ENCODE measurements at regions not wholly inside any gene's neighbourhood (a gene's known extent, or its start where the extent isn't known, plus 50 kb on each side); places are given as distances from the start of the nearest gene placed in this dataset.

DNA sequence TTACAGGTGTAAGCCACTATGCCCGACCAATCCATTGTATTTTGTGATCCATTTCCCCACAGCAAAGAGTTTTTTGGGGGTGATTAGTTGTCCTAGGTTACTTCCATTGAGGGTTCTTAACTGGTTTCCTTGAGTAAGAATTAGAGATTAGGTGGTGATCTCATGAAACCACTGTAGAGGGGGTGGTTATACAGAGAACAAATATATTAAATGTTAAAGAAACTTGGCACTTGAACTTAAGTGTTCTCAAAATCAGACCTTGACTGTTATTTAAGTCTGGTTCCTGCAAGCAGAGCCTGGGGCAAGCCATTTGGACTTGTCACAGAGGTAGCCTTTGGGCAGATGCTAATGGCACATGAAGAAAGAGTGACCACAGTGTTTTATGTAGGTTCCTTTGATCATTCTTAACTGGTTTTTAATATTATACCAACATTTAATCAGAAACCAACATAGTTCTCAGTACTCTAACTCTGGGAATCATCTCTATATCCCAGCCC, 288.5 kb downstream of the SOX4 start:
- no peak for DNase-seq (ENCODE audit: low read depth)
- TF ChIP-seq, protein P1, sequence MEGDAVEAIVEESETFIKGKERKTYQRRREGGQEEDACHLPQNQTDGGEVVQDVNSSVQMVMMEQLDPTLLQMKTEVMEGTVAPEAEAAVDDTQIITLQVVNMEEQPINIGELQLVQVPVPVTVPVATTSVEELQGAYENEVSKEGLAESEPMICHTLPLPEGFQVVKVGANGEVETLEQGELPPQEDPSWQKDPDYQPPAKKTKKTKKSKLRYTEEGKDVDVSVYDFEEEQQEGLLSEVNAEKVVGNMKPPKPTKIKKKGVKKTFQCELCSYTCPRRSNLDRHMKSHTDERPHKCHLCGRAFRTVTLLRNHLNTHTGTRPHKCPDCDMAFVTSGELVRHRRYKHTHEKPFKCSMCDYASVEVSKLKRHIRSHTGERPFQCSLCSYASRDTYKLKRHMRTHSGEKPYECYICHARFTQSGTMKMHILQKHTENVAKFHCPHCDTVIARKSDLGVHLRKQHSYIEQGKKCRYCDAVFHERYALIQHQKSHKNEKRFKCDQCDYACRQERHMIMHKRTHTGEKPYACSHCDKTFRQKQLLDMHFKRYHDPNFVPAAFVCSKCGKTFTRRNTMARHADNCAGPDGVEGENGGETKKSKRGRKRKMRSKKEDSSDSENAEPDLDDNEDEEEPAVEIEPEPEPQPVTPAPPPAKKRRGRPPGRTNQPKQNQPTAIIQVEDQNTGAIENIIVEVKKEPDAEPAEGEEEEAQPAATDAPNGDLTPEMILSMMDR (conservative IDR thresholded peaks at IDR 0.05; ENCODE audit: low read depth, low read length) = no peak
- H3K4me3 ChIP-seq (ENCODE audit: low read depth, low read length) = no peak overlapping the region

DNA sequence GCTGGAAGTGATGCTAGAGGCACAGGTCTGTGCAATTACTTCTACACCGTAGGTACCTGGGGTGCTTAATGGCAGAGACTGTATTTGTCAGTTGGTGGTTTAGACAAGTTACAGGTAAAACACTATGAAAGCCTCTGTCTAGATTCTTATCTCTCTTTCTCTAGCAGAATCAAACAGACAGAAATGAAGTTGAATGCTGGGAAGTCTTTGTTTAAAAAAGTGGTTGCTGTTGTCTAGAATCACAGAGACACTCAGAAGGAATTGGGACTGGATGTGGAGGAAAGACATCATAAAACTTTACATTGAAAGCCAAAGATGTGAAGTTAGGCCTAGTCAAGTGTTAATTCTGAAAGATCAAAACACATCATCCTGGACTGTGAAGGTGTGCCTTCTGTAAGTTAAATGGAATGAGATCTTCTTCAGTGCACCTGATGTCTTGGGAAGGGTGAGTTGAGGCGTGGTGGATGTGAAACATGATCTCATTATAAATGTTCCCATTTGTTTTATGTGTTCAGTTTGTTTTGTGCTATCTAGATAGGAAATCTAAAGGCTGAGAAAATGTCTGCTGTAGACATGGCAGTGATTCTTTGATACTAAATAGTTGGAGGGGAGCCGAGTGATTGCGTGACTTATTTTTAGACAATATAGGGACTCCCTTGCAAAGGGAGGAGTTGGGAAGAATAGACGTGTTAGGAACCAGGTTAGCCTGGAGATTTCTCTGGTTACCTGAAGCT, 290.2 kb downstream of the SOX4 start:
- no peak overlapping the region for H3K4me3 ChIP-seq (ENCODE audit: low read depth, low read length)
- TF ChIP-seq, protein P1 (conservative IDR thresholded peaks at IDR 0.05; ENCODE audit: low read depth, low read length) = no peak
- DNase-seq (ENCODE audit: low read depth) = no peak

DNA sequence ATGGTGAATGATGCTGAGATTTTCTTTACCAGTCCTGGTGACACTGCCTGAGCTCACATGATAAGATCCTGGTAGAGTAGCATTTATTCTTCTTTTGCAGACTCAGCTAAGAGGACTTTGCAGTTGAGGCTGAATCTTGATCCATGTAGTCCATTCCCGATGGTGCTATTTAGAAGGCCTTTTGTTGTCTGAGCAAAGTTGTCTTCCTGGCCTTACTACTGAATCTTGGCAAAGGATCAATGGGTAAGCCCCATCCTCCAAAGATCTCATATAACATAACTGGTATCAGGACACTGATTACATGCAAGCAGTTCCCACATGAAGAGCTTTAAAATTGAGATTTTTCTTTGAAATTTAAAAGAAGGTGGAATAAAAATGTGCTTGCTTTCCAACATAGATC, 291.6 kb downstream of the SOX4 start:
- no peak for DNase-seq (ENCODE audit: low read depth)
- H3K4me3 ChIP-seq (ENCODE audit: low read depth, low read length) = peak overlapping the region; percentile 49
- TF ChIP-seq, protein P1 (conservative IDR thresholded peaks at IDR 0.05; ENCODE audit: low read depth, low read length) = no peak

DNA sequence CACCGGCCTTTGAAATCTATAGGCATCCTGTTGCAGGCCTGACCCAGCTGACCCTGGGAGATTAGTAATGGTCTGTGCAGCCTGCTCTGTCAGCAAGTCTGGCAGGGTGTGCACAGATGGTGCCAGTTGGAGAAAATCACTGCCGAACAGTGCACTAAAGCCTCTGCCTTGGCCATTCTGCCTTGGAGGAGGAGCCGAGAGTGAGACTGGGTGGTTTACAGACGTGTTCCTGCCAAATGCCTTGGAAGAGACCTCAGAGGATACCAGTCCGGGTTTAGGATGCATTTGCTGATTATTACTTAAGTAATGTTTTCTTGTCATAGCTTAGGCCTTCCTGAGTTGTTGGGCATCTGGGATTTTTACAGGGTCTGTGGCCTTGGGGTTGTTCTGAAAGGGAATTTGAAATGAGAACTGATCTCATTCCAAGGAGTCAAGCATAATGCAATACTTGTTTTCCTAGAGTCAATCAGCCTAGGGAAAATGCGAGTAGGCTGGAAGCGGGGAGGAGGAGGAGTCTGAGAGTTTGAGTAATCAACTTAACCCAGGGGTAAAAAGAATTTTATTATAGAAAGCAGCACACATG, 292.1 kb downstream of the SOX4 start:
- DNase-seq (ENCODE audit: low read depth) = peak; percentile 98
- H3K4me3 ChIP-seq (ENCODE audit: low read depth, low read length) = peak overlapping the region; percentile 49
- TF ChIP-seq, protein P1 (conservative IDR thresholded peaks at IDR 0.05; ENCODE audit: low read depth, low read length) = no peak

DNA sequence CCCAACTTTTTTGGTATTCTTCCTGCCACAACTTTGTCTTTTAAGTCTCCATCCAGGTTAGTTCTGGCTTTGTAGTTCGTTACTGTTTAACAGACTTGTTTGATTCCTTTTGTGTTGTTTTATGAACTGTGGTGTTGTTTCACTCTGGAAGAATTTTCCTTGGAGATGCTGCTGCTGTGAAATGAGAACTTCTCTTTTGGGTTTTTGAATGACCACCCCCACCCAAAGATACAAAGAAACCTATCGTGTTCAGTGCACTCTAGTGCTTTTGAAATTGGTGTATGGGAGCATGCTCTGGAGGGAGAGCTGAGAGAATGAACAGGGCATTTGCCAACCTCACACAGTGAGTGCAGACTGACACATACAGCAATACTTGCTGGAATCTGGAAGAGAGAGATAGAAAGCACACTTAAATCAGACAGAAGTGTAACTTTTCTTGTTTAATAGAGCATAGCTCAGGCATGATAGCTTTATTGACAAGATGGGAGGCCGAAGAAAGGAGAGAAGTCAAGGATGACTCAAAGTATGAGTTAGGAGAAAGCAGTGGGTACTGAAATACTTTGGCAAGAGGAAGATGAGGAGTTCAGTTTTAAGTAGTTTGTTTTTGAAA, 293.1 kb downstream of the SOX4 start:
- peak; percentile 93 for DNase-seq (ENCODE audit: low read depth)
- TF ChIP-seq, protein P1 (conservative IDR thresholded peaks at IDR 0.05; ENCODE audit: low read depth, low read length) = no peak
- H3K4me3 ChIP-seq (ENCODE audit: low read depth, low read length) = peak overlapping the region; percentile 49

DNA sequence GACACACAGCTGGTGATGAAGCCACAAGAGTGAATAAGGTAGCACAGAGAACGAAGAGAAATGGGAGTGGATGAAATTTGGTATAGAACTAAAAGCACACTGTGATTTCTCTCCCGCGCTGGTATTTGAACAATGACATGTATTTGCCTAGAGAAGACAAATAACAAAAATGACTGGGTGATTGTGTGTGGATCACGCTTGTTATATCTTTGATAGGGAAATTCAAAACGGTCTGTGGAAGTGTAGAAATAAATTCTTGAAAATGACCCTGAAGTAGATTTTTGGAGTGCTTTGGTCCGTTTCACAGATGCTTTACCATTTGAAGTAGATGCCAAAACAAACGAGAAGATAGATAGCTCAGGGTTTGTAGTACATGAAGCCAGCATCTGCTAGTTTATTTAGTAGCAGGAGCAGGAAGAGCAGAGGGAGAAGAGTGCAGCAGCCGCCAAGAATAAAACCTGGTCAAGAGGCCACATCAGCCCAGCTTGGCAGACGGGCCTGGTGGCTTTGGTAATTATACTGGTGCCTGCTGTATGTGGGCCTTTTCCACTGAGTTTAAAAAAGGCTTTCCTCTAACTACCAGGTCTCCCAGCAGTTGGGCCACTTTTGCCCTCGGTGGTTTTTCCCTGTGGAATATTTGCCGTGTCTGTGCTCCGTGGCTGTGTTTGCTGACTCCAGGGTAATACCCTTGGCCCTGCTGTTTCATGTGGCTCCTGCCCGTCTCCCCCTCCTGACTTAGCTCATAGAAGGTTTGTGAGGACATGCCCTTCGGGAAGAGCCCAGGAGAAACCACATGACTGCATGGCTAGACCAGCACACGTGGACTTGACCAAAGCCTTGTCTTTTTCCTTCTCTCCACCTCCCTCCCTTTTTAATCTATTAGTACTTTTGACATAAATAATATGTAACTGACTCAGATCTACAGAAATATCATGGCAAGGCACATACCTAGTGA, 294.0 kb downstream of the SOX4 start:
- DNase-seq (ENCODE audit: low read depth) = no peak
- peak overlapping the region; percentile 49 for H3K4me3 ChIP-seq (ENCODE audit: low read depth, low read length)
- TF ChIP-seq, protein P1 (conservative IDR thresholded peaks at IDR 0.05; ENCODE audit: low read depth, low read length) = no peak
